Trophoblast cell (in vitro differentiated cells and primary cell): ENCODE measurements at regions not wholly inside any gene's neighbourhood (a gene's known extent, or its start where the extent isn't known, plus 50 kb on each side); places are given as distances from the start of the nearest gene placed in this dataset.

Experiments
- DNase-seq, 2 donors: peaks; one replicate each; pipeline ENCODE4 v3.0.0-alpha.2; 2016
- H2AFZ ChIP-seq: 2 replicates; pipeline ENCODE4 v1.6.1; 2013; ENCODE audit warnings: low read length, moderate library complexity, mild to moderate bottlenecking; ENCODE audit not compliant: insufficient read depth, poor library complexity
- H2AK5ac ChIP-seq: 2 replicates; pipeline ENCODE4 v1.6.1; 2013; ENCODE audit warnings: mild to moderate bottlenecking, low read length
- H2BK120ac ChIP-seq: 2 replicates; pipeline ENCODE4 v1.6.1; 2013; ENCODE audit warnings: low read length, mild to moderate bottlenecking, moderate library complexity; ENCODE audit not compliant: insufficient read depth, poor library complexity
- H2BK12ac ChIP-seq: 2 replicates; pipeline ENCODE4 v1.6.1; 2013; ENCODE audit warnings: mild to moderate bottlenecking, low read length, moderate library complexity
- H2BK5ac ChIP-seq: 2 replicates; pipeline ENCODE4 v1.6.1; 2013; ENCODE audit warnings: low read length, low read depth, moderate library complexity, mild to moderate bottlenecking; ENCODE audit not compliant: poor library complexity
- H3K14ac ChIP-seq: 2 replicates; pipeline ENCODE4 v1.6.1; 2013; ENCODE audit warnings: mild to moderate bottlenecking, low read length
- H3K18ac ChIP-seq: 2 replicates; pipeline ENCODE4 v1.6.1; 2013; ENCODE audit warnings: mild to moderate bottlenecking, low read length
- H3K23ac ChIP-seq: 2 replicates; pipeline ENCODE4 v1.6.1; 2013; ENCODE audit warnings: low read length
- H3K27ac ChIP-seq: 2 replicates; pipeline ENCODE4 v1.5.1; 2013; ENCODE audit warnings: low read depth, mild to moderate bottlenecking, inconsistent platforms, low read length, moderate library complexity
- H3K27me3 ChIP-seq: 2 replicates; pipeline ENCODE4 v1.6.1; 2013; ENCODE audit warnings: inconsistent platforms, mild to moderate bottlenecking, low read length, moderate library complexity; ENCODE audit not compliant: insufficient read depth
- H3K36me3 ChIP-seq, 2 experiments: 1 replicate in 1 of 2; 2 replicates in 1 of 2; pipeline ENCODE4 v1.6.1; 2013; ENCODE audit warnings: low read length in 2 of 2, mild to moderate bottlenecking in 2 of 2, moderate library complexity in 1 of 2; ENCODE audit not compliant: insufficient read depth in 2 of 2, control insufficient read depth in 1 of 2
- H3K4ac ChIP-seq: 2 replicates; pipeline ENCODE4 v1.6.1; 2013; ENCODE audit warnings: low read depth, mild to moderate bottlenecking, low read length, moderate library complexity
- H3K4me1 ChIP-seq, 2 experiments: 1 replicate in 1 of 2; 2 replicates in 1 of 2; pipeline ENCODE4 v1.6.1; 2013; ENCODE audit warnings: low read length in 2 of 2, mild to moderate bottlenecking in 2 of 2, moderate library complexity in 1 of 2; ENCODE audit not compliant: insufficient read depth in 2 of 2, control insufficient read depth in 1 of 2
- H3K4me2 ChIP-seq: 2 replicates; pipeline ENCODE4 v1.6.1; 2013; ENCODE audit warnings: inconsistent platforms, mild to moderate bottlenecking, low read length, moderate library complexity
- H3K4me3 ChIP-seq: 2 replicates; pipeline ENCODE4 v1.5.1; 2013; ENCODE audit warnings: mild to moderate bottlenecking, low read depth, low read length, inconsistent platforms
- H3K79me1 ChIP-seq: one replicate; pipeline ENCODE4 v1.6.1; 2013; ENCODE audit warnings: low read length
- H3K79me2 ChIP-seq: 2 replicates; pipeline ENCODE4 v1.6.1; 2013; ENCODE audit warnings: low read length, mild to moderate bottlenecking; ENCODE audit not compliant: control insufficient read depth, insufficient read depth, poor library complexity
- H3K9ac ChIP-seq: 2 replicates; pipeline ENCODE4 v1.6.1; 2013; ENCODE audit warnings: mild to moderate bottlenecking, low read length
- H3K9me3 ChIP-seq: 2 replicates; pipeline ENCODE4 v1.6.1; 2013; ENCODE audit warnings: low read depth, mild to moderate bottlenecking, control low read depth, inconsistent platforms, low read length; ENCODE audit not compliant: insufficient read depth
- H4K12ac ChIP-seq: 2 replicates; pipeline ENCODE4 v1.6.1; 2013; ENCODE audit warnings: low read depth, mild to moderate bottlenecking, low read length, moderate library complexity
- H4K8ac ChIP-seq: 2 replicates; pipeline ENCODE4 v1.6.1; 2013; ENCODE audit warnings: low read depth, mild to moderate bottlenecking, low read length, moderate library complexity
- H4K91ac ChIP-seq: one replicate; pipeline ENCODE4 v1.6.1; 2013; ENCODE audit warnings: low read depth, mild to moderate bottlenecking, low read length, moderate library complexity
- WGBS: extraction: QIAGEN DNeasy Blood & Tissue Kit; methylation state at CpG from one replicate; pipeline ENCODE4 v1.1.7; 2013; ENCODE audit warnings: missing lambda C conversion rate; ENCODE audit not compliant: insufficient read length, insufficient coverage; ENCODE audit errors: extremely low coverage; 5-methylcytosine and 5-hydroxymethylcytosine counted together

GRCh38 chr3:95539950-95540483 lies 1274.4 kb upstream of the EPHA6 start:
- no peak overlapping the region for H3K4ac ChIP-seq
- H3K4me2 ChIP-seq: no peak overlapping the region
- no peak overlapping the region for H3K18ac ChIP-seq
- no peak overlapping the region for H3K9ac ChIP-seq
- H2BK5ac ChIP-seq: no peak overlapping the region
- no peak overlapping the region for H2BK12ac ChIP-seq
- H3K23ac ChIP-seq: no peak overlapping the region
- no peaks in the 10 kb centered on the region for H3K79me1 ChIP-seq
- H3K27ac ChIP-seq: no peak overlapping the region
- no peak overlapping the region for H3K14ac ChIP-seq
- H4K12ac ChIP-seq: no peak overlapping the region
- no peak overlapping the region for H2BK120ac ChIP-seq
- no peak overlapping the region for H2AFZ ChIP-seq
- no peak for DNase-seq
- H2AK5ac ChIP-seq: no peak overlapping the region
- no peak overlapping the region for H4K91ac ChIP-seq
- no peaks in the 10 kb centered on the region for H3K9me3 ChIP-seq
- H3K36me3 ChIP-seq: no peaks in the 10 kb centered on the region
- H3K4me1 ChIP-seq: no peaks in the 10 kb centered on the region
- no peaks in the 10 kb centered on the region for H3K79me2 ChIP-seq
- no peak overlapping the region for H4K8ac ChIP-seq
- H3K4me3 ChIP-seq: no peak overlapping the region
- H3K27me3 ChIP-seq: no peaks in the 10 kb centered on the region

DNA sequence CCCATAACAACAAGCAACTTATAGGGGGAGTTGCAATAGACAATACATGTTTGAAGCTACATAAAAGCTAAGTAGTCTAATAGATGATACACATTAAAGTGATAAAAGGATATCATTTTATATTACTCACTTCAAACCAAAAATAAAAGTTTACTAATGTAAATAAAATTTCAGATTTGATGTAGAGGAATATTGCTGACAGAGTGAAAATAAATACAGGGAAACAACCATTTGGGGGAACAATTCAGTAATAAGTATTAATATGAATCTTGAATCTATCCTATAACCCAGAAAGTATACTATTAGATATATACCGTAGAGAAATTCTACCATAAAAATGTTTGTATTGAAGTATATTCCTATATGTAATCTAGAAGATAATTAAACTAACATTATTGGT lies 1248.9 kb upstream of the EPHA6 start:
- H3K9ac ChIP-seq: no peak overlapping the region
- no peaks in the 10 kb centered on the region for H3K27me3 ChIP-seq
- H2BK5ac ChIP-seq: no peak overlapping the region
- no peak overlapping the region for H2AFZ ChIP-seq
- H3K27ac ChIP-seq: no peak overlapping the region
- no peaks in the 10 kb centered on the region for H3K36me3 ChIP-seq
- no peak overlapping the region for H2BK120ac ChIP-seq
- H4K91ac ChIP-seq: no peak overlapping the region
- no peak overlapping the region for H3K14ac ChIP-seq
- H3K4me2 ChIP-seq: no peak overlapping the region
- no peak overlapping the region for H3K23ac ChIP-seq
- no peak overlapping the region for H4K12ac ChIP-seq
- no peak overlapping the region for H3K18ac ChIP-seq
- no peak overlapping the region for H4K8ac ChIP-seq
- H3K9me3 ChIP-seq: peaks cover 1% of the 10 kb centered on the region
- H3K4me1 ChIP-seq: no peaks in the 10 kb centered on the region
- H3K79me2 ChIP-seq: no peaks in the 10 kb centered on the region
- no peaks in the 10 kb centered on the region for H3K79me1 ChIP-seq
- no CpG with 5 or more reads among the region's 1 CpG for WGBS
- H3K4me3 ChIP-seq: no peak overlapping the region
- H3K4ac ChIP-seq: no peak overlapping the region
- no peak overlapping the region for H2BK12ac ChIP-seq
- H2AK5ac ChIP-seq: no peak overlapping the region
- DNase-seq: no peak

DNA sequence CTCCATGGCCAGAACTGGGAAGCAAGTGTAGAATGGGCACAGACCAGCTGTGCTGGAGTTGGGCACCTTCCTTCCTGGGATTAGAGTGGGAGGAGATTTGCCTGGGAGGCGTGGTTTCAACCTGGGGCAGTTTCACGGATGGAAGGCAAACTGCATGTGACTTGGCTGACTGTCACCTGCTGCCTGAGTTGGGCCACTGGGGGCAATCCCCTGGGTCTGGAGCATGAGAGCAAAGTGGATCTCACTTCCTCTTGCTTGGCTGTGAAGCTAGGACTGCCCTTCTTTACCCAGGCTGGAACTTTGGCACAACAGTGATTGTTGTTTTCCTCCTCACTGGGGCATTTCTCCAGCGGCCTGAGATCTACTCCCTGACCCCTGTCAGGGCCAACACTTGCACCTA lies 1247.0 kb upstream of the EPHA6 start:
- Histone ChIP-seq H3K27me3 (no peaks in the 10 kb centered on the region), H2AK5ac (no peak overlapping the region), H2BK120ac (no peak overlapping the region), H3K79me1 (no peaks in the 10 kb centered on the region), H3K4ac (no peak overlapping the region), H3K4me3 (no peak overlapping the region), H3K9me3 (peaks cover 1% of the 10 kb centered on the region), H4K12ac (no peak overlapping the region), H3K79me2 (no peaks in the 10 kb centered on the region), H4K8ac (no peak overlapping the region), H3K4me1 (no peaks in the 10 kb centered on the region), H3K23ac (no peak overlapping the region), H3K14ac (no peak overlapping the region), H3K27ac (no peak overlapping the region), H2BK12ac (no peak overlapping the region), H2BK5ac (no peak overlapping the region), H3K9ac (no peak overlapping the region), H4K91ac (no peak overlapping the region), H2AFZ (no peak overlapping the region), H3K18ac (no peak overlapping the region), H3K4me2 (no peak overlapping the region), H3K36me3 (no peaks in the 10 kb centered on the region)
- no CpG with 5 or more reads among the region's 3 CpGs for WGBS
- no peak for DNase-seq

- Histone ChIP-seq H3K27ac (no peak overlapping the region), H3K9me3 (peaks cover 3% of the 10 kb centered on the region), H2AFZ (no peak overlapping the region), H4K91ac (no peak overlapping the region), H3K23ac (no peak overlapping the region), H3K18ac (no peak overlapping the region), H4K8ac (no peak overlapping the region), H3K79me2 (no peaks in the 10 kb centered on the region), H2BK120ac (no peak overlapping the region), H3K4me2 (no peak overlapping the region), H3K4me1 (no peaks in the 10 kb centered on the region), H4K12ac (no peak overlapping the region), H2BK5ac (no peak overlapping the region), H2BK12ac (no peak overlapping the region), H3K36me3 (no peaks in the 10 kb centered on the region), H3K4me3 (no peak overlapping the region), H2AK5ac (no peak overlapping the region), H3K9ac (no peak overlapping the region), H3K27me3 (no peaks in the 10 kb centered on the region), H3K14ac (no peak overlapping the region), H3K4ac (no peak overlapping the region), H3K79me1 (no peaks in the 10 kb centered on the region)
- no peak for DNase-seq
- no CpG with 5 or more reads among the region's 2 CpGs for WGBS
These were observed 1227.6 kb upstream of the EPHA6 start for GRCh38 chr3:95586754-95587153.
